ENCODE measurements at regions not wholly inside any gene's neighbourhood (a gene's known extent, or its start where the extent isn't known, plus 50 kb on each side); places are given as distances from the start of the nearest gene placed in this dataset.
"Not testable (repeated sequence)": the region's sequence is repeated elsewhere in the genome, so short reads cannot be mapped to it uniquely, and the experiment has no call there.

- no peak for DNase-seq
Observed at GRCh38 chr13:50539791-50540530, 303.5 kb downstream of the DLEU7 start.

DNA sequence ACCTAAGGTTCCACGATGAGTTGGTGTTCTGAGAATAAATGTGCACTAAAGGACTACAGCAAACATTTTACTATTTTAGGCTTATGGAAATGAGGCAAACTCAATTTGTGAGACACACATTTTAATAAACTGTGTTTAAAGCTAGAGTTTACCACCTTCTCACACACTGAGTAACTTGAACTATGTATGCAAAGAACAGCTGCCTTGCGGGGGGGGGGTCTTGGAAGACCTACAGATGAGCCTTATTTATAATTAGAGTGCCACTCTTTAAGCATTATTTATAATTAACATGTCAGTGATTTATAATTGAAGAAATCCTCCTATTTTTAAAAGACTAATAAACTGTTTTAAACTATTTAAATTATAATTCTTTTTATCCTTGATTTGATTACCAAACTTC lies 300.4 kb downstream of the DLEU7 start:
- DNase-seq = no peak

GRCh38 chr13:50543782-50544181 lies 299.7 kb downstream of the DLEU7 start:
- no peak for DNase-seq

DNA sequence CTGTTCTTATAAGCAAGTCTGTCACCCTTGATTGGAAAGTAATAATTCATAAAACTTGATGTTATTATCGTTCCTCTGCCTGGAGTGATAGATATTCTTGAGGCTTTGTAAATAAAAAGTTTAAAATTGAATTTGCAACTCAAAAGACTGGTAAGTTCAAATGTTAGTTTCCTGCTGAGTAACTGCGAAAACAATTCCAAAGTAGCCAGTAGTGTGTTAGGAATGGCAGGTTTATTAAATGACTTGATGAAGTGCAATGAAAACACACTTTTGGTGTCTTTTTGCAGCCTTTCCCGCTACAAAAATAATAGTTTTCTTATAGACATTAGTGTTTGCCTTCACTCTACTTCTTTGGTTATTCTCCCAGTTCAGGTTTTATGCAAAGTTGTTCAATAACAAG lies 299.3 kb downstream of the DLEU7 start:
- DNase-seq = no peak

- DNase-seq = not testable (repeated sequence)
Observed at GRCh38 chr13:50547175-50547574, 296.3 kb downstream of the DLEU7 start.

DNA sequence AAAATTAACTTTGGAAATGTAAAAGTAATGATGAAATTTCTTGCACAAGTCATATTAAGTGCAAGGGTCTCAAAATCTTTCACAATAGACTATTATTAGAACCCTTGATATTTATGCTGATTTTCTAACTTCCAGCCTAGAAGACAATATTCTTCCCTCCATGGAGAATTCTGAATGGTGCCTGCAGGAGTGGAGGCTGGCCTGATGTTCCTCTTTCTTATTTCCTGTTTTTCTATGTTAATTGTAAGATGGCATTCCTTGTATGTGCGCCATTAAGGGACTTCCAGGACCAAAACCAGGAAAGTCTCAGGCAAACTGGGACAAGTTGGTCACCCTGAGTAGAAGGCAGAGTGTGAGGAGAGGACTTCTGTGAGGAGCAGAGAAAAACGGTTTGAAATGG lies 294.9 kb downstream of the DLEU7 start:
- peak; percentile 22 to 30 (median 25) for DNase-seq

DNA sequence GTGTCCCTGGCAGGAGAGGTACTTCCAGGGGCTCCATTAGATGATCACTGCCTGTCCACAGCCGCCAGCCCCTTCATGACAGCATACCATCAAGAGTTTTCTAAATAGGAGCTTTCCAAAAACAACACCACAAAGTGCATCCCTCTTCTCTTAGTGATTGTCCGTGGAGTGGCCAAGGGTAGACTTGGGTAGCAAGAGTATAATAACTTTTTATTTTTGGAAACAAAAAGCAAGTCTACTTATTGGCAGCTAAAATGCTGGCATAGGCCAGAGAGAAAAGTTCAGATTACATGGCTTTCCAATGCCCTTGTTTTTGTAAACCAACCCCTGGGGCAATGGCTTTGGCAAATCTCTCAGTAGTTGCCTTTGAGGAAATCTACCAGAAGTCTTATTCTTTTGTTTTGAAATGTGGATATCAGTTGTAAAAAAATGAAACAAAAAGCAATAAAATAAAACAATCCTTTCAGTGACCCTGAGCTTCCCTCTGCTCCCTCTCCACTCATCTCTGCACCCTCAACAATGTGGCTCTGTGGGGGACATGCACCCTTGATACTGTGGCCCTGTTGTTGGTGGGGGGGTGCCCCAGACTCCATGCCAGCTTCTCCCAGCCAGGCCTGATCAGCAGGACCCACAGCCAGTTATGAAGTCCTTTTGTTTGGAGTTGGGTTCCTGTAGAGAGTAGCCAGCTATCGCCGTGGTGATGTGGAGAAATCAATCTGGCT lies 294.1 kb downstream of the DLEU7 start:
- DNase-seq = no peak

GRCh38 chr13:50550151-50550550 lies 293.3 kb downstream of the DLEU7 start:
- DNase-seq = no peak

DNA sequence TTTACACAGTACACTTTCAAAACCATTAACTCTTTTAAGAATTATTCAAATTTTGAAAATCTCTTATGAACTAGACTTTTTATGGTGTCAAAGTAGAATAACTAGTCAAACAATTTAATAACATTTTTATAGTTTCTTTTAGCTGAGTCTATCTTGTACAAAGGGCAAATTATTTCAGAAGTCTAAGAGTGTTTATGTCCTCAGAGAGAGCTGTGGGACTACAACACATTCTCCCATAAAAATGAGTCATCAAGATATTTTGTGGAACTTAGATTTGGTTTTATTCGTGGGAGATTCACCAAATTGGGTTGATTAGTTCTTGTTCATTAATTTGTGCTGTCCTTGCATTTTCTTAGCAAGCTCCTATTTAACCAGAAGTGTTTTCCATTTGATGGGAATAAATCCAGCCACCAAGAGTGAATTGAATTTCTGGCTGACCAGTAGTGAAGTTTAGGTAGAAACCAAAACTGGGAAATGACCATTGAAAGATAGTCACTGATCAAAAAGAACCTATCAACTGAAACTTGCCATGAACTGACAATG lies 291.0 kb downstream of the DLEU7 start:
- DNase-seq = no peak

DNA sequence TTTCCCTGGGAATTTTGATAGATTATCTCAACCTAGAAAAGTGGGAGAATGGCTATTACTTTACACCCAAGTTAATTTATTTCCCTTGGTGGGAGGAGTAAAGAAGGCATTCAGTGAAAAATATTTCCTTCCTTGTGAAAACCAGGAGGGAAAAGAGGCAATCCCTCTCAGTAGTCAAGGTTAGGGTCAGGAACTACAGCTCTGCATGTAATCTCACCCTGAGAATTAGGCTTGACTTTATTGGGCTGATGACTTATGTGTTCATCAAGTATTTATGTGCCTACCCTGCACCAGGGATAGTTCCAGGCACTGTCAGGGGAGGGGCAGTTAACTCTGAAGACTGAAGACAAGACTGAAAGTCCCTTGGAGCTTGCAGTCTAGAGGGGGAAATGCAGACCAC lies 281.8 kb downstream of the DLEU7 start:
- no peak for DNase-seq

DNA sequence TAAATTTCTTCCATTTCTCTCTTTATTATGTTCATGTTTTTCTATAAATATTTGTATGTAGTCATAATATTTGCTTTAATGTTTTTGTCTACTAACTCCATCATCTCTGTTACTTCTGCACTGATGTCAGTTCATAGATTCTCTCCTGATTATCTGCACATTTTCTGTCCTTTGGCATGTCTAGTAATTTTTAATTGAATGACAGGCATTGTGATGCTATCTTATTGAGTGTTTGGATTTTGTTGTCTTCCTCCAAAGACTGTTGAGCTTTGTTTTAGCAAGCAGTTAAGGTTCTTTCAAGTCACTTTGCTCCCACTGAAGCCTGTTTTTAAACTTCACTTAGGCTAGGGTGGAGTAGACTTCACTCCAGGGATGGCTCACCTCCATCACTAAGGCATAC lies 276.8 kb downstream of the DLEU7 start:
- DNase-seq = no peak

DNA sequence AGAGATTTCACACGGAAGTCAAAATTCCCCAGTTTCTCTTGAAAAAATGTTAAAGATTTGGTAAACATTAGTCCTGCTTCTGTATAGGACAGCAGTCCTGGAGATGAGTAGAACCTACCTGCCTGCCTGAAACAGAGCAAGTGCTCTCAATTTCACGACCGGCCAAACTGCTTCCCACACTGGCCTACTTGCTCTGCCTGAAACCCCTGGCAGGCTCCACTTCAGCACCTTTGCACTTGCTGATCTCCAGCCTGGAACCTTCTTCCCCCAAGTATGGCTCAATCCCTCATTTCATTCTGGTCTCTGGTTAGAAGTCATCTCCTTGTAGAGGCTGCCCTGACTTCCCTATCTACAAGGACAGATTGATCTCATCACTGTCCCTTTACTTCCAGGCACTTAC lies 271.4 kb downstream of the DLEU7 start:
- no peak for DNase-seq

- no peak for DNase-seq
Observed at GRCh38 chr13:50573066-50573465, 270.4 kb downstream of the DLEU7 start.

DNA sequence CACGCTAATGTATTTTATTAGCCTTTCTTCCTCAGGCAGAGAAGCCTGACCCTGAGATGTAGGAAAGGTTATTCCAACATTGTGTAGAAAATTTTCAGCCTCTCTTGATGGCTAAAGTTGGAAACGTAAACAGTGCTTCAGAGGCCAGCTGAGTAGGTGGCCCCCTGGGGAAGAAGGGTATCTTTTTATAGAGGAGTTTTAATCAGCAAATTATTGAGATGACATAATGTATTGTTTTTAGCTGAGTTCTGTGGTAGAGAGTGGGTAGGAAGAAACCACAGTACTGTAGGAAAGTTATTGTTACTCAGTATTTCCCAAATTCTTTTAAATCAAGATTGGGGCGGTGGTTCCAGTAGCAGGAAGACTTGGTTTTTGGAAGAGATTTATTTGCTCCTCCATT lies 268.8 kb downstream of the DLEU7 start:
- no peak for DNase-seq

GRCh38 chr13:50575138-50575537 lies 268.4 kb downstream of the DLEU7 start:
- DNase-seq = no peak

DNA sequence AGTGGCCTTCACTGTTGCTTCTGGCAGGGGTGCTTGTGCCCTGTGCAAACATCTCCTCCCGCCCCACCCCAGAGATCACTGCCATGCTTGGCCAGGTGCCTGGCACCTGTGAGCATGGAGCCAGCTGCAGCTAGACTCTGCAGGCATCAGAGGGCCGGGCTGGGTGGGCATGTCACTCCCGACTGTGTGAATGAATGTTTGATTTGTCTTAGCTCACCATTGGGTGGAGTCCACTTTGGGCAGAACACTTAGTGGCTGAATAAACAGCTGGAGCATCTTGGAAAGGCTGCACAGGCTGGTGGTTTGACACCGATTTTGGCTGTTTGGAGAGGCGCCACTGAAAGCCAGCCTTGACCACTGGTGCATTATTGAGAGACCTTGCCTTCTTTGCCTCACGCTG lies 267.3 kb downstream of the DLEU7 start:
- DNase-seq = no peak

DNA sequence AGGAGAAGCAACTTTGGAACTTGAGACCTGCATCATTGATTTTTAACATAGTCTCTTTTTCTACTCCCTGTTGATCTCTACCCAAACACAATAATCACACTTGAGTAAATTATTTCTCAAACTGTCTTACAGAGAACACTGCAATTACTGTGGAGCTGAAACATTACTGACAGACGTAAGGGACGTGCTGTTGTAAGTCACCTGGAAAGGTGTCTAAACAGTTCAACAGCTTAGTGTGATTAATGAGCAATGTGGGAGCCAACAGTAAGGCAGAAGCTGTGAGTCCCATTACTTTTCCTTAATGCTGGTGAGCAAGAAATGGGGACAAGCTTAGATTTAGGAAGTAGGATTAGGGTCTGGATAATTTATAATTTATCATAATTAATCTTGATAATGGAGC lies 265.7 kb downstream of the DLEU7 start:
- no peak for DNase-seq

- DNase-seq = no peak
Observed at GRCh38 chr13:50580684-50581305, 262.7 kb downstream of the DLEU7 start.

- DNase-seq = no peak
Observed at GRCh38 chr13:50581586-50582196, 261.8 kb downstream of the DLEU7 start.

- no peak for DNase-seq
Observed at GRCh38 chr13:50584856-50585580, 258.5 kb downstream of the DLEU7 start.

- no peak for DNase-seq
Observed at GRCh38 chr13:50585674-50586413, 257.6 kb downstream of the DLEU7 start.
